CD4-positive, alpha-beta T cell (primary cell): ENCODE measurements at regions not wholly inside any gene's neighbourhood (a gene's known extent, or its start where the extent isn't known, plus 50 kb on each side); places are given as distances from the start of the nearest gene placed in this dataset.
"Not testable (repeated sequence)": the region's sequence is repeated elsewhere in the genome, so short reads cannot be mapped to it uniquely, and the experiment has no call there.

Experiments used
- ATAC-seq: fragments of 200-7000 bp; cut with Tn5 transposase; one replicate; pipeline ENCODE4 v1.10.0; 2022; ENCODE audit warnings: mild to moderate bottlenecking; ENCODE audit not compliant: poor library complexity
- CTCF ChIA-PET: fragments of 350-600 bp; sonication (Branson Sonifier 250); formaldehyde crosslinking; loops from one replicate; lab custom pipeline; 2021; ENCODE audit warnings: antibody characterized with exemption, inconsistent platforms; lab: Charles Lee
- POLR2A ChIA-PET: fragments of 350-600 bp; sonication (Branson Sonifier 250); formaldehyde crosslinking; loops from one replicate; lab custom pipeline; 2021; ENCODE audit warnings: antibody characterized with exemption, inconsistent platforms; lab: Charles Lee
- DNase-seq, 14 experiments: peaks; one replicate each; pipeline ENCODE4 v3.0.0-alpha.2; 2013 to 2020; ENCODE audit warnings: mixed read lengths in 2 of 14
- H3K27ac ChIP-seq, 2 donors: one replicate each; pipeline versions ENCODE4 v1.5.1 to v1.7.0; 2013; ENCODE audit warnings: low read length in 2 of 2, low read depth in 1 of 2, mild to moderate bottlenecking in 1 of 2
- H3K27me3 ChIP-seq, 2 experiments: 1 replicate in 1 of 2; 2 replicates in 1 of 2; pipeline versions ENCODE4 v1.6.1 to v1.7.0; 2013; ENCODE audit warnings: low read length in 2 of 2, control low read depth in 1 of 2, mild to moderate bottlenecking in 1 of 2, moderate library complexity in 1 of 2; ENCODE audit not compliant: insufficient read depth in 2 of 2, control insufficient read depth in 1 of 2
- H3K36me3 ChIP-seq: one replicate; pipeline ENCODE4 v1.6.1; 2013; ENCODE audit warnings: low read length, control low read depth; ENCODE audit not compliant: insufficient read depth
- H3K4me1 ChIP-seq: one replicate; pipeline ENCODE4 v1.6.1; 2013; ENCODE audit warnings: low read length, control low read depth; ENCODE audit not compliant: insufficient read depth
- H3K4me3 ChIP-seq: one replicate; pipeline ENCODE4 v1.5.1; 2013; ENCODE audit warnings: mild to moderate bottlenecking, low read length, moderate library complexity
- H3K9me3 ChIP-seq, 2 experiments: 1 replicate in 1 of 2; 2 replicates in 1 of 2; pipeline versions ENCODE4 v1.6.1 to v1.7.0; 2013; ENCODE audit warnings: low read length in 2 of 2, mild to moderate bottlenecking in 2 of 2, control low read depth in 1 of 2, moderate library complexity in 1 of 2; ENCODE audit not compliant: control insufficient read depth in 1 of 2, insufficient read depth in 1 of 2
- H3K27ac Mint-ChIP-seq: one replicate; pipeline ENCODE4 v1.8.0; 2020; ENCODE audit warnings: mixed read lengths
- H3K27me3 Mint-ChIP-seq: one replicate; pipeline ENCODE4 v1.8.0; 2021; ENCODE audit warnings: mixed read lengths
- H3K36me3 Mint-ChIP-seq: one replicate; pipeline ENCODE4 v1.8.0; 2021; ENCODE audit warnings: low read depth, mixed read lengths
- H3K4me1 Mint-ChIP-seq: one replicate; pipeline ENCODE4 v1.8.0; 2021; ENCODE audit warnings: low read depth, mixed read lengths
- H3K4me3 Mint-ChIP-seq: one replicate; pipeline ENCODE4 v1.8.0; 2020; ENCODE audit warnings: mild to moderate bottlenecking, mixed read lengths
- H3K9me3 Mint-ChIP-seq: one replicate; pipeline ENCODE4 v1.8.0; 2020; ENCODE audit warnings: mixed read lengths
- intact Hi-C, 2 experiments: fragments of 100-400 bp; cut with DNase I in 1 of 2; cut with micrococcal nuclease in 1 of 2; formaldehyde crosslinking; loops; one replicate each; pipeline versions ENCODE4 v1.15.1 to v1.9.0; 2023 to 2025; cut with DNase I, micrococcal nuclease
- TF ChIP-seq, protein P1 (sequence below): fragments of 200-600 bp; IDR thresholded peaks from one replicate; pipeline ENCODE4 v1.8.0; 2022; ENCODE audit warnings: antibody characterized with exemption, mild to moderate bottlenecking

GRCh38 chr2:234863043-234863934 lies 88.5 kb upstream of the SH3BP4 start:
- no peak overlapping the region for H3K4me3 ChIP-seq
- Mint-ChIP-seq H3K27me3 (peaks cover 9% of the 10 kb centered on the region), H3K4me3 (no peak overlapping the region), H3K9me3 (peaks cover 2% of the 10 kb centered on the region), H3K36me3 (no peaks in the 10 kb centered on the region), H3K4me1 (no peaks in the 10 kb centered on the region), H3K27ac (no peak overlapping the region)
- DNase-seq: no peak
- no peaks in the 10 kb centered on the region for H3K4me1 ChIP-seq
- peaks cover 0 to 8% of the 10 kb centered on the region in 2 experiments for H3K9me3 ChIP-seq
- ChIA-PET CTCF (no interaction called here), POLR2A (no interaction called here)
- TF ChIP-seq, protein P1, sequence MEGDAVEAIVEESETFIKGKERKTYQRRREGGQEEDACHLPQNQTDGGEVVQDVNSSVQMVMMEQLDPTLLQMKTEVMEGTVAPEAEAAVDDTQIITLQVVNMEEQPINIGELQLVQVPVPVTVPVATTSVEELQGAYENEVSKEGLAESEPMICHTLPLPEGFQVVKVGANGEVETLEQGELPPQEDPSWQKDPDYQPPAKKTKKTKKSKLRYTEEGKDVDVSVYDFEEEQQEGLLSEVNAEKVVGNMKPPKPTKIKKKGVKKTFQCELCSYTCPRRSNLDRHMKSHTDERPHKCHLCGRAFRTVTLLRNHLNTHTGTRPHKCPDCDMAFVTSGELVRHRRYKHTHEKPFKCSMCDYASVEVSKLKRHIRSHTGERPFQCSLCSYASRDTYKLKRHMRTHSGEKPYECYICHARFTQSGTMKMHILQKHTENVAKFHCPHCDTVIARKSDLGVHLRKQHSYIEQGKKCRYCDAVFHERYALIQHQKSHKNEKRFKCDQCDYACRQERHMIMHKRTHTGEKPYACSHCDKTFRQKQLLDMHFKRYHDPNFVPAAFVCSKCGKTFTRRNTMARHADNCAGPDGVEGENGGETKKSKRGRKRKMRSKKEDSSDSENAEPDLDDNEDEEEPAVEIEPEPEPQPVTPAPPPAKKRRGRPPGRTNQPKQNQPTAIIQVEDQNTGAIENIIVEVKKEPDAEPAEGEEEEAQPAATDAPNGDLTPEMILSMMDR: no peak
- ATAC-seq: no peak
- H3K27me3 ChIP-seq: peaks cover 0 to 2% of the 10 kb centered on the region in 2 experiments
- no peaks in the 10 kb centered on the region for H3K36me3 ChIP-seq
- H3K27ac ChIP-seq: no peak overlapping the region
- intact Hi-C loops: no loop called here

DNA sequence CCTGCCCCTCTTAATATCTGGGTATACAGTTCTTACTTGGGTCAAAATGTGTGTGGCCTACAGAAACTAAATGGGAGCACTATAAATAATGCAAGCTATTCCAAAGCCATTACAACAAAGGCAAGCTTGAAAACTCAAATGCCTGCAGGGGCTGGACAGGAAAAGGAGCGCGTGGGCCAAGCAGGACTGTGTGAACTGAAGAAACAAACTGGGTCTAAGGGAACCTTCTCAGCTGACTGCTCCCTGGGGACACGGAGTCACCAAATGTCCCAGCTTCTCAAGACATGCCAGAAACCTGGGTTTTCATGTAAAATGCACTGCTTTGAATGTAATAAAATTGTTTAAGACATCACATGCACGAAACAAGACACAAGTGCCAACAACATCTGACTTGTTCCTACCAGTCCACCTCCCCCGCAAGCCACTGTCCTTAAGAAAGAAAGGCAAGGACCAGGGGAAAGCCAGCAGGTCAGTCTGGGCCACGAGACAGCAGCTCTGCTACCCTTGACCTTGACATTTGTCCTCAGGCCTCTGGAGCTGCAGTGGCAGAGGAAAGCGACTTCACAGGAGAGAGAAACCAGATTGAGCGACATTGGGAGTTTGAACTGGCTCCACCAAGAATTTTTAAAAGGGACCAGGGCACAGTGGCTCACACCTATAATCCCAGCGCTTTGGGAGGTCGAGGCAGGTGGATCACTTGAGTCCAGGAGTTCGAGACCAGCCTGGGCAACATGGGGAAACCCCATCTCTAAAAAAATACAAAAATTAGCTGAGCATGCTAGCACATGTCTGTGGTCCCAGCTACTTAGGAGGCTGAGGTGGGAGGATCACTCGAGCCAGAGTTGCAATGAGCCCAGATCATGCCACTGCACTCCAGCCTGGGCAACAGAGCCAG lies 89.7 kb upstream of the SH3BP4 start:
- peaks cover 4% of the 10 kb centered on the region for H3K27me3 Mint-ChIP-seq
- ChIA-PET CTCF (no interaction called here), POLR2A (no interaction called here)
- ATAC-seq (no peak), DNase-seq (no peak)
- H3K4me3 Mint-ChIP-seq: no peak overlapping the region
- H3K36me3 Mint-ChIP-seq: no peaks in the 10 kb centered on the region
- H3K27ac ChIP-seq: no peak overlapping the region
- H3K4me1 Mint-ChIP-seq: no peaks in the 10 kb centered on the region
- no peak overlapping the region for H3K4me3 ChIP-seq
- intact Hi-C loops: no loop called here
- no peaks in the 10 kb centered on the region for H3K36me3 ChIP-seq
- no peak overlapping the region for H3K27ac Mint-ChIP-seq
- H3K4me1 ChIP-seq: no peaks in the 10 kb centered on the region
- peaks cover 0 to 8% of the 10 kb centered on the region in 2 experiments for H3K9me3 ChIP-seq
- TF ChIP-seq, protein P1: no peak
- peaks cover 0 to 4% of the 10 kb centered on the region in 2 experiments for H3K27me3 ChIP-seq
- peaks cover 2% of the 10 kb centered on the region for H3K9me3 Mint-ChIP-seq

DNA sequence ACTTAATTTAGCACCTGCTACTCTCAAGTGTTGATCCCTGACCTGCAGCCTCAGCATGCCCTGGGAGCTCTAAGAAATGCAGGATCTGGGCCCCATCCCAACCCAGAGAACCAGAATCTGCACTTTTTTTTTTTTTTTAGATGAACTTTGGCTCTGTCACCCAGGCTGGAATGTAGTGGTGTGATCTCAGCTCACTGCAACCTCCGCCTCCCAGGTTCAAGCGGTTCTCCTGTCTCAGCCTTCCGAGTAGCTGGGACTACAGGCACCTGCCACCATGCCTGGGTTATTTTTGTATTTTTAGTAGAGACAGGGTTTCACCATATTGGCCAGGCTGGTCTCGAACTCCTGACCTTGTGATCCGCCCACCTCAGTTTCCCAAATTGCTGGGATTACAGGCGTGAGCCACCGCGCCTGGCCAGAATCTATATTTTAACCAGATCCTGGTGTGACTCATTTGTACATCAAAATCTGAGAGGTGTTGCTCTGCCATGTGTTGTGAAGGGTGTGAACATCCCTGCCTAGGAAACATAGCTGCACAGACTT lies 92.4 kb upstream of the SH3BP4 start:
- DNase-seq, POLR2A ChIA-PET, ATAC-seq, CTCF ChIA-PET, H3K27me3 ChIP-seq, H3K27me3 Mint-ChIP-seq, H3K27ac ChIP-seq, H3K4me3 Mint-ChIP-seq, H3K4me1 Mint-ChIP-seq, H3K4me1 ChIP-seq, H3K27ac Mint-ChIP-seq, H3K36me3 ChIP-seq, intact Hi-C loops, H3K9me3 Mint-ChIP-seq, H3K9me3 ChIP-seq, H3K4me3 ChIP-seq, H3K36me3 Mint-ChIP-seq: not testable (repeated sequence)
